Thyroid gland (tissue), 4 donors: ENCODE measurements at regions not wholly inside any gene's neighbourhood (a gene's known extent, or its start where the extent isn't known, plus 50 kb on each side); places are given as distances from the start of the nearest gene placed in this dataset.

Source experiments
- DNase-seq, 2 donors: peaks; one replicate each; pipeline ENCODE4 v3.0.0-alpha.2; 2019
- H3K27ac ChIP-seq, 3 donors: fragments of 200-600 bp; sonication (generic); 1 replicate in 2 of 3; 2 replicates in 1 of 3; pipeline ENCODE4 v1.5.1; 2016 to 2019; ENCODE audit warnings: mild to moderate bottlenecking in 1 of 3, moderate library complexity in 1 of 3
- H3K27me3 ChIP-seq: fragments of 200-600 bp; sonication (generic); one replicate; pipeline ENCODE4 v1.5.1; 2019
- H3K36me3 ChIP-seq, 2 donors: fragments of 200-600 bp; sonication (generic); one replicate each; pipeline ENCODE4 v1.5.1; 2016 to 2019
- H3K4me1 ChIP-seq, 2 donors: fragments of 200-600 bp; sonication (generic); one replicate each; pipeline ENCODE4 v1.5.1; 2017 to 2019
- H3K4me3 ChIP-seq, 3 donors: fragments of 200-600 bp; sonication (generic); replicated peaks in 1 of 3; 1 replicate in 2 of 3; 2 replicates in 1 of 3; pipeline ENCODE4 v1.5.1; 2016; ENCODE audit warnings: mild to moderate bottlenecking in 1 of 3
- H3K9me3 ChIP-seq: fragments of 200-600 bp; sonication (generic); one replicate; pipeline ENCODE4 v1.5.1; 2017
- CTCF ChIP-seq, 6 experiments: fragments of 200-600 bp in 3 of 6; fragments of 450-650 bp in 3 of 6; sonication (generic) in 3 of 6; IDR thresholded peaks; one replicate each; pipeline ENCODE4 v1.5.1; 2016 to 2019; ENCODE audit warnings: antibody characterized with exemption in 6 of 6, mild to moderate bottlenecking in 2 of 6, inconsistent platforms in 1 of 6, moderate library complexity in 1 of 6
- POLR2A ChIP-seq, 2 donors: fragments of 450-650 bp; IDR thresholded peaks; one replicate each; pipeline ENCODE4 v1.6.1; 2017; ENCODE audit warnings: antibody characterized with exemption in 2 of 2, mild to moderate bottlenecking in 2 of 2, moderate library complexity in 1 of 2
- WGBS, 2 donors: methylation state at CpG; one replicate each; pipeline ENCODE4 v1.1.5; 2017; 5-methylcytosine and 5-hydroxymethylcytosine counted together
- intact Hi-C: fragments of 100-400 bp; cut with DNase I; formaldehyde crosslinking; loops from one replicate; pipeline ENCODE4 v1.15.1; 2023

GRCh38 chr13:33751151-33751550, 66.8 kb upstream of the RFC3 start:
- Histone ChIP-seq H3K4me3 (no peak overlapping the region), H3K27me3 (no peaks in the 10 kb centered on the region), H3K9me3 (no peaks in the 10 kb centered on the region), H3K36me3 (no peaks in the 10 kb centered on the region), H3K27ac (no peak overlapping the region), H3K4me1 (peaks cover under 1 to 1% of the 10 kb centered on the region in 2 donors)
- DNase-seq = no peak
- 46 to 69% methylated on average over 2 of the region's 2 CpGs for WGBS, 2 donors
- TF ChIP-seq POLR2A (IDR thresholded peaks at IDR 0.05) (no peak), CTCF (IDR thresholded peaks at IDR 0.05) (no peak)
- intact Hi-C loops = no loop called here

- H3K27ac ChIP-seq = no peak overlapping the region
- no peak for TF ChIP-seq POLR2A (IDR thresholded peaks at IDR 0.05)
- no peak for TF ChIP-seq CTCF (IDR thresholded peaks at IDR 0.05)
- no peak overlapping the region for H3K4me3 ChIP-seq
- no peaks in the 10 kb centered on the region for H3K36me3 ChIP-seq
- intact Hi-C loops = no loop called here
- DNase-seq = no peak
- no peaks in the 10 kb centered on the region for H3K9me3 ChIP-seq
- no peaks in the 10 kb centered on the region for H3K4me1 ChIP-seq
- no peaks in the 10 kb centered on the region for H3K27me3 ChIP-seq
Measured at GRCh38 chr13:33752094-33752493, 65.9 kb upstream of the RFC3 start.

DNA sequence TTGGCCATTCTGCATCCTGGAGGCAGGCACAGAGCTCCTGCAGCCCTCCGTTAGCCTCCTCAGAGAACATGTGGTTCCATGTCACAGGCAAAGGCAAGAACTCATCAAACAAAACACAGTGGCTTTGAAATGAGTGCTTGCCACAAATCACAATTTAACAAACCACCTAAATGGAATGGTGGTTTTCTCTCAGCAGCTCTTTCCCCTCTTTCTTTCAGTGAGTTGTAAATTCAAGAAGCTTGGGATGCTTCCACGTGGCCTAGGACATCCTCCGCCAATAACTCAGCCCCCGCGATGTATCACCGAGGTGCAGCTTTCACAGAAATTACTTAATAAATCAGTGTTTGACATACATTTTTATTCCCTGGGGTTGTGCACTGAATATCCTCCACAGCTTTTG, 65.4 kb upstream of the RFC3 start:
- no peak overlapping the region for H3K27ac ChIP-seq
- intact Hi-C loops = no loop called here
- no peaks in the 10 kb centered on the region for H3K4me1 ChIP-seq
- no peaks in the 10 kb centered on the region for H3K9me3 ChIP-seq
- no peaks in the 10 kb centered on the region for H3K27me3 ChIP-seq
- no peaks in the 10 kb centered on the region for H3K36me3 ChIP-seq
- DNase-seq = no peak
- TF ChIP-seq POLR2A (IDR thresholded peaks at IDR 0.05) (no peak), CTCF (IDR thresholded peaks at IDR 0.05) (no peak)
- 89 to 97% methylated on average over 6 of the region's 6 CpGs for WGBS, 2 donors
- H3K4me3 ChIP-seq = no peak overlapping the region

- intact Hi-C loops = no loop called here
- H3K36me3 ChIP-seq = no peaks in the 10 kb centered on the region
- WGBS, 2 donors = 89 to 93% methylated on average over 3 of the region's 3 CpGs
- no peak overlapping the region for H3K4me3 ChIP-seq
- no peak for DNase-seq
- no peak overlapping the region for H3K27ac ChIP-seq
- TF ChIP-seq CTCF (IDR thresholded peaks at IDR 0.05) = no peak
- TF ChIP-seq POLR2A (IDR thresholded peaks at IDR 0.05) = no peak
- H3K4me1 ChIP-seq = peaks cover 0 to 2% of the 10 kb centered on the region in 2 donors
- H3K27me3 ChIP-seq = no peaks in the 10 kb centered on the region
- no peaks in the 10 kb centered on the region for H3K9me3 ChIP-seq
Measured at GRCh38 chr13:33756929-33757328, 61.0 kb upstream of the RFC3 start.

GRCh38 chr13:33757713-33758112, 60.2 kb upstream of the RFC3 start:
- Histone ChIP-seq H3K4me3 (no peak overlapping the region), H3K36me3 (no peaks in the 10 kb centered on the region), H3K9me3 (no peaks in the 10 kb centered on the region), H3K4me1 (peaks cover 0 to 5% of the 10 kb centered on the region in 2 donors), H3K27ac (no peak overlapping the region), H3K27me3 (no peaks in the 10 kb centered on the region)
- no peak for DNase-seq
- no peak for TF ChIP-seq POLR2A (IDR thresholded peaks at IDR 0.05)
- no peak for TF ChIP-seq CTCF (IDR thresholded peaks at IDR 0.05)
- intact Hi-C loops = no loop called here
- 83 to 86% methylated on average over 2 of the region's 2 CpGs for WGBS, 2 donors
